Hepatocyte (in vitro differentiated cells): ENCODE measurements at regions not wholly inside any gene's neighbourhood (a gene's known extent, or its start where the extent isn't known, plus 50 kb on each side); places are given as distances from the start of the nearest gene placed in this dataset. TPM values are rescaled to one million over a fixed set of nuclear protein-coding genes. Genes with fewer than 3 reads are reported as not detected.

ENCODE experiments used
- DNase-seq: peaks from one replicate; pipeline ENCODE4 v3.0.0-alpha.2; 2016; ENCODE audit warnings: low spot score
- H2AFZ ChIP-seq: fragments of 200-600 bp; sonication (generic); 2 replicates; pipeline ENCODE4 v1.6.0; 2016; ENCODE audit warnings: antibody characterized with exemption, mild to moderate bottlenecking
- H3K27ac ChIP-seq: fragments of 200-600 bp; sonication (generic); 2 replicates; pipeline ENCODE4 v1.5.1; 2016; ENCODE audit warnings: mild to moderate bottlenecking
- H3K27me3 ChIP-seq: fragments of 200-600 bp; sonication (generic); 2 replicates; pipeline ENCODE4 v1.6.1; 2016
- H3K36me3 ChIP-seq: fragments of 200-600 bp; sonication (generic); replicated peaks from 2 replicates; pipeline ENCODE4 v1.5.1; 2016; ENCODE audit warnings: low read depth; ENCODE audit not compliant: insufficient read depth
- H3K4me1 ChIP-seq: fragments of 200-600 bp; sonication (generic); 2 replicates; pipeline ENCODE4 v1.5.1; 2016; ENCODE audit warnings: mild to moderate bottlenecking, moderate library complexity; ENCODE audit not compliant: insufficient read depth
- H3K4me2 ChIP-seq: fragments of 200-600 bp; sonication (generic); 2 replicates; pipeline ENCODE4 v1.6.0; 2016
- H3K4me3 ChIP-seq: fragments of 200-600 bp; sonication (generic); 2 replicates; pipeline ENCODE4 v1.5.1; 2016; ENCODE audit warnings: mild to moderate bottlenecking
- H3K79me2 ChIP-seq: fragments of 200-600 bp; sonication (generic); 2 replicates; pipeline ENCODE4 v1.6.0; 2017; ENCODE audit warnings: mild to moderate bottlenecking
- H3K9me2 ChIP-seq: fragments of 200-600 bp; sonication (generic); replicated peaks from 2 replicates; pipeline ENCODE4 v1.6.0; 2017; ENCODE audit warnings: mild to moderate bottlenecking; ENCODE audit not compliant: insufficient read depth
- H3K9me3 ChIP-seq: fragments of 200-600 bp; sonication (generic); 2 replicates; pipeline ENCODE4 v1.5.1; 2016; ENCODE audit warnings: low read depth, mild to moderate bottlenecking
- H4K20me1 ChIP-seq: fragments of 200-600 bp; sonication (generic); 2 replicates; pipeline ENCODE4 v1.6.0; 2016; ENCODE audit warnings: mild to moderate bottlenecking; ENCODE audit not compliant: insufficient read depth, poor library complexity, severe bottlenecking
- CTCF ChIP-seq: fragments of 200-600 bp; sonication (generic); IDR thresholded peaks from 2 replicates; pipeline ENCODE4 v1.5.1; 2016; ENCODE audit warnings: antibody characterized with exemption, mild to moderate bottlenecking; ENCODE audit not compliant: poor library complexity
- EZH2 ChIP-seq: fragments of 200-600 bp; sonication (generic); IDR thresholded peaks from 2 replicates; pipeline ENCODE4 v1.6.1; 2016; ENCODE audit warnings: antibody characterized with exemption, mild to moderate bottlenecking, borderline replicate concordance
- EZH2phosphoT487 ChIP-seq: fragments of 200-600 bp; sonication (generic); IDR thresholded peaks from one replicate; pipeline ENCODE4 v1.6.1; 2018; ENCODE audit warnings: antibody characterized with exemption, mild to moderate bottlenecking, low read depth, moderate library complexity; ENCODE audit not compliant: unreplicated experiment, severe bottlenecking
- WGBS: methylation state at CpG from one replicate; pipeline ENCODE4 v1.1.6; 2016; ENCODE audit warnings: low lambda C conversion rate; ENCODE audit errors: missing lambda C conversion rate; 5-methylcytosine and 5-hydroxymethylcytosine counted together
- small RNA-seq: library from RNA; depleted of rRNA; stranded (forward); fragments of <200 nt; gene quantifications from one replicate; pipeline ENCODE3, GENCODE V24; 2014

- DNase-seq: peak; percentile 99
- no peaks in the 10 kb centered on the region for H3K9me2 ChIP-seq
- H3K4me2 ChIP-seq: peak overlapping the region; percentile 83
- peaks cover 15% of the 10 kb centered on the region for H4K20me1 ChIP-seq
- under 1% methylated on average over 62 of the region's 62 CpGs for WGBS
- peak overlapping the region; percentile 70 for H3K4me3 ChIP-seq
- peak overlapping the region; percentile 98 for H3K27ac ChIP-seq
- H3K9me3 ChIP-seq: no peaks in the 10 kb centered on the region
- peaks cover 30% of the 10 kb centered on the region for H3K4me1 ChIP-seq
- peak; percentile 37 for TF ChIP-seq CTCF
- no peak for TF ChIP-seq EZH2
- TF ChIP-seq EZH2phosphoT487: no peak
- no peaks in the 10 kb centered on the region for H3K27me3 ChIP-seq
- no peaks in the 10 kb centered on the region for H3K36me3 ChIP-seq
- peak overlapping the region; percentile 67 for H2AFZ ChIP-seq
- H3K79me2 ChIP-seq: peaks cover 76% of the 10 kb centered on the region
Measured at GRCh38 chr6:4018171-4018923, 60.6 kb downstream of the FAM217A start.

Small RNAs in the stretch of these regions (small RNA-seq; reads per million reads assigned to genes)
- gene AL590004.1: not detected
